H1 (cell line): ENCODE measurements at regions not wholly inside any gene's neighbourhood (a gene's known extent, or its start where the extent isn't known, plus 50 kb on each side); places are given as distances from the start of the nearest gene placed in this dataset.

Experiments used
- CTCF ChIA-PET: fragments of 300-600 bp; sonication (Branson Sonifier 250); formaldehyde crosslinking; loops from one replicate; lab custom pipeline; 2021; ENCODE audit not compliant: partially characterized antibody; lab: Charles Lee
- POLR2A ChIA-PET: fragments of 300-600 bp; sonication (Branson Sonifier 250); formaldehyde crosslinking; loops from one replicate; lab custom pipeline; 2021; ENCODE audit warnings: inconsistent platforms; ENCODE audit not compliant: partially characterized antibody; lab: Charles Lee
- DNase-seq, 2 experiments: peaks; one replicate each; pipeline versions ENCODE4 v3.0.0 to v3.0.0-alpha.2; 2010 to 2022; ENCODE audit warnings: low spot score in 2 of 2, low read depth in 1 of 2, mixed read lengths in 1 of 2
- FAIRE-seq: peaks from 2 replicates; lab custom pipeline; 2011; peaks lifted over from hg19 to GRCh38; lab: Jason Lieb, UNC
- H2AFZ ChIP-seq: 2 replicates; pipeline ENCODE4 v1.8.1; 2012; ENCODE audit warnings: low read length, inconsistent platforms
- H2AK5ac ChIP-seq: 2 replicates; pipeline ENCODE4 v1.6.1; 2013; ENCODE audit warnings: low read depth, low read length
- H2BK120ac ChIP-seq: replicated peaks from 2 replicates; pipeline ENCODE3; 2013; ENCODE audit warnings: low read depth, low read length, inconsistent platforms
- H2BK12ac ChIP-seq: 2 replicates; pipeline ENCODE4 v1.6.1; 2013; ENCODE audit warnings: low read depth, low read length
- H2BK15ac ChIP-seq: 2 replicates; pipeline ENCODE4 v1.6.1; 2013; ENCODE audit warnings: low read length
- H2BK20ac ChIP-seq: 2 replicates; pipeline ENCODE4 v1.6.1; 2013; ENCODE audit warnings: low read length
- H2BK5ac ChIP-seq: 2 replicates; pipeline ENCODE4 v1.6.1; 2013; ENCODE audit warnings: low read depth, low read length
- H3K14ac ChIP-seq: 2 replicates; pipeline ENCODE4 v1.6.1; 2013; ENCODE audit warnings: inconsistent platforms; ENCODE audit not compliant: insufficient read length
- H3K18ac ChIP-seq: 2 replicates; pipeline ENCODE4 v1.6.1; 2013; ENCODE audit warnings: low read length; ENCODE audit errors: extremely low read depth
- H3K23ac ChIP-seq: 2 replicates; pipeline ENCODE4 v1.6.1; 2013; ENCODE audit warnings: inconsistent platforms; ENCODE audit not compliant: insufficient read length
- H3K23me2 ChIP-seq: 2 replicates; pipeline ENCODE4 v1.6.1; 2013; ENCODE audit warnings: low read depth, low read length
- H3K27ac ChIP-seq: 2 replicates; pipeline ENCODE4 v1.6.1; 2011; ENCODE audit warnings: low read depth, low read length, inconsistent platforms
- H3K27me3 ChIP-seq, 4 experiments: replicated peaks in 1 of 4; 1 replicate in 1 of 4; 2 replicates in 3 of 4; pipeline versions ENCODE4 v1.6.1 to v1.8.1; 2011 to 2013; ENCODE audit warnings: low read length in 3 of 4, mild to moderate bottlenecking in 3 of 4, inconsistent platforms in 2 of 4, mixed read lengths in 2 of 4, moderate library complexity in 1 of 4; ENCODE audit not compliant: control insufficient read depth in 3 of 4, insufficient read depth in 3 of 4; ENCODE audit errors: extremely low read depth in 1 of 4
- H3K36me3 ChIP-seq, 4 experiments: 2 replicates each; pipeline versions ENCODE4 v1.6.1 to v1.8.1; 2011 to 2013; ENCODE audit warnings: mild to moderate bottlenecking in 4 of 4, low read length in 3 of 4, moderate library complexity in 2 of 4, control low read depth in 1 of 4, inconsistent platforms in 1 of 4; ENCODE audit not compliant: insufficient read depth in 4 of 4, control insufficient read depth in 2 of 4
- H3K4ac ChIP-seq: replicated peaks from 2 replicates; pipeline ENCODE3; 2013; ENCODE audit warnings: low read length, low read depth, mixed read lengths, inconsistent platforms; ENCODE audit not compliant: insufficient read length
- H3K4me1 ChIP-seq, 4 experiments: replicated peaks in 1 of 4; 1 replicate in 1 of 4; 2 replicates in 3 of 4; pipeline versions ENCODE4 v1.6.1 to v1.8.1; 2011 to 2013; ENCODE audit warnings: low read length in 3 of 4, inconsistent platforms in 2 of 4, mixed read lengths in 1 of 4; ENCODE audit not compliant: insufficient read depth in 4 of 4, control insufficient read depth in 3 of 4
- H3K4me2 ChIP-seq, 2 experiments: 2 replicates each; pipeline versions ENCODE4 v1.6.1 to v1.8.1; 2011 to 2013; ENCODE audit warnings: low read depth in 2 of 2, low read length in 2 of 2, control low read depth in 1 of 2, inconsistent platforms in 1 of 2, mild to moderate bottlenecking in 1 of 2; ENCODE audit not compliant: insufficient read depth in 1 of 2
- H3K4me3 ChIP-seq, 4 experiments: fragments of 200-600, 300-600 bp in 1 of 4; sonication (generic), shearing (Covaris generic), sonication (Bioruptor Twin) in 1 of 4; 2 replicates each; pipeline versions ENCODE4 v1.5.1 to v1.8.1; 2011 to 2016; ENCODE audit warnings: low read length in 4 of 4, low read depth in 3 of 4, control low read depth in 2 of 4, inconsistent platforms in 2 of 4, mild to moderate bottlenecking in 2 of 4, mixed read lengths in 1 of 4, moderate library complexity in 1 of 4; ENCODE audit not compliant: insufficient read depth in 2 of 4; ENCODE audit errors: extremely low read depth in 1 of 4
- H3K56ac ChIP-seq: replicated peaks from 2 replicates; pipeline ENCODE3; 2013; ENCODE audit warnings: low read depth, mild to moderate bottlenecking, mixed read lengths, low read length, inconsistent platforms; ENCODE audit not compliant: insufficient read length
- H3K79me1 ChIP-seq: 2 replicates; pipeline ENCODE4 v1.6.1; 2013; ENCODE audit warnings: low read depth, low read length, control low read depth
- H3K79me2 ChIP-seq, 2 experiments: 2 replicates each; pipeline versions ENCODE4 v1.6.1 to v1.8.1; 2012 to 2013; ENCODE audit warnings: low read length in 2 of 2, mild to moderate bottlenecking in 2 of 2, inconsistent platforms in 1 of 2; ENCODE audit not compliant: insufficient read depth in 2 of 2, control insufficient read depth in 1 of 2
- H3K9ac ChIP-seq, 4 experiments: replicated peaks in 1 of 4; 1 replicate in 1 of 4; 2 replicates in 3 of 4; pipeline versions ENCODE4 v1.6.1 to v1.8.1; 2011 to 2013; ENCODE audit warnings: low read depth in 3 of 4, low read length in 3 of 4, control low read depth in 2 of 4, mild to moderate bottlenecking in 2 of 4, moderate library complexity in 2 of 4, inconsistent platforms in 1 of 4; ENCODE audit errors: extremely low read depth in 1 of 4
- H3K9me3 ChIP-seq, 2 experiments: 2 replicates each; pipeline versions ENCODE4 v1.6.1 to v1.8.1; 2012 to 2013; ENCODE audit warnings: mild to moderate bottlenecking in 2 of 2, moderate library complexity in 2 of 2, control low read depth in 1 of 2, inconsistent platforms in 1 of 2, low read depth in 1 of 2, low read length in 1 of 2, mixed read lengths in 1 of 2; ENCODE audit not compliant: insufficient read depth in 2 of 2
- H4K20me1 ChIP-seq, 2 experiments: replicated peaks in 1 of 2; 2 replicates each; pipeline versions ENCODE3 to v1.8.1; 2011 to 2013; ENCODE audit warnings: inconsistent platforms in 2 of 2, low read length in 2 of 2, mild to moderate bottlenecking in 1 of 2; ENCODE audit not compliant: insufficient read depth in 2 of 2, control insufficient read depth in 1 of 2
- H4K5ac ChIP-seq: 2 replicates; pipeline ENCODE4 v1.6.1; 2013; ENCODE audit warnings: low read length, low read depth, mixed read lengths, inconsistent platforms; ENCODE audit not compliant: insufficient read length
- H4K8ac ChIP-seq: 2 replicates; pipeline ENCODE4 v1.8.0; 2013; ENCODE audit warnings: mild to moderate bottlenecking, moderate library complexity, low read length, inconsistent platforms; ENCODE audit not compliant: insufficient read depth; ENCODE audit errors: extremely low read depth
- H4K91ac ChIP-seq: replicated peaks from 2 replicates; pipeline ENCODE3; 2013; ENCODE audit warnings: low read length, mixed read lengths, inconsistent platforms; ENCODE audit not compliant: insufficient read length
- FOSL1 ChIP-seq: IDR thresholded peaks from 2 replicates; pipeline ENCODE4 v1.6.1; 2011; ENCODE audit warnings: mild to moderate bottlenecking, low read depth, low read length, moderate library complexity; ENCODE audit not compliant: insufficient read depth
- POLR2A ChIP-seq, 2 experiments: IDR thresholded peaks; 1 replicate in 1 of 2; 2 replicates in 1 of 2; pipeline ENCODE4 v1.6.1; 2011; ENCODE audit warnings: low read depth in 2 of 2, low read length in 2 of 2, mild to moderate bottlenecking in 2 of 2; ENCODE audit errors: control extremely low read depth in 1 of 2
- SIN3A ChIP-seq, 2 experiments: IDR thresholded peaks in 1 of 2; conservative IDR thresholded peaks in 1 of 2; 2 replicates each; pipeline ENCODE4 v1.6.1; 2011 to 2012; ENCODE audit warnings: low read length in 2 of 2, improper control_type of control experiment in 1 of 2, low read depth in 1 of 2, mild to moderate bottlenecking in 1 of 2
- WGBS, 2 experiments: shearing (Covaris generic) in 1 of 2; methylation state at CpG; one replicate each; pipeline versions ENCODE4 v1.1.6 to v1.1.7; 2013 to 2015; ENCODE audit warnings: low lambda C conversion rate in 2 of 2, mixed read lengths in 2 of 2, inconsistent platforms in 1 of 2, low coverage in 1 of 2, missing lambda C conversion rate in 1 of 2; ENCODE audit not compliant: insufficient replicate concordance in 2 of 2, insufficient coverage in 1 of 2, insufficient read length in 1 of 2; ENCODE audit errors: extremely low coverage in 1 of 2, missing lambda C conversion rate in 1 of 2; 5-methylcytosine and 5-hydroxymethylcytosine counted together

DNA sequence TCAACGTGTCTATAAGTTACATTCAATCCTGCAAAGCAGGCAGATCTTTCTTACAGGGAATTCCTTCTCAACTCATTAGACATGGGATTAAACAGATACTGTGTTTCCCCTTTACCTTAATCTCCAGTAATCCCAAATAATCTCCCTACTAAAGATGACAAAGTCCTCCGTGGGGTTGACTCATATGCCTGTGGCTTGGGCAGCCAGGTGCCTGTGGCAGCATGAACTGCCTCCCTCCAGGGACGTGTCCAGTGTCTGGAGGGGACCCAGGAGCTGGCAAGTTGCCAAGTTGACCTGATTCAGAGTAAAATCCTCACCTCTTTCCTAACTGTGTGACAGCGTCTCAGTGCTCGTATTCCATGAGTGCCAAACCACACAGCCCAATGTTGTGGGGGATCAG is 94.6 kb upstream of the PTCH1 start:
- Histone ChIP-seq H2BK20ac (no peak overlapping the region), H2AK5ac (no peak overlapping the region), H3K4me3 (no peak overlapping the region), H2BK120ac (no peak overlapping the region), H3K4ac (no peak overlapping the region), H4K20me1 (no peaks in the 10 kb centered on the region), H4K5ac (no peak overlapping the region), H3K79me1 (no peaks in the 10 kb centered on the region; the same call in 1 of the 2 replicates), H2BK12ac (no peak overlapping the region), H2BK15ac (no peak overlapping the region), H3K36me3 (no peaks in the 10 kb centered on the region), H3K23me2 (0 out of 2 replicates have a peak, but pooled peaks cover 1% of the 10 kb centered on the region), H3K79me2 (no peaks in the 10 kb centered on the region), H3K9ac (no peak overlapping the region), H2AFZ (no peak overlapping the region; the same call in 1 of the 2 replicates), H3K56ac (no peak overlapping the region), H4K8ac (no peak overlapping the region), H3K4me1 (no peaks in the 10 kb centered on the region), H3K14ac (no peak overlapping the region), H3K4me2 (no peak overlapping the region), H3K9me3 (no peaks in the 10 kb centered on the region), H4K91ac (no peak overlapping the region), H3K23ac (no peak overlapping the region), H2BK5ac (0 out of 2 replicates have a peak overlapping the region, but pooled peaks have one; percentile 39), H3K27ac (no peak overlapping the region), H3K18ac (no peak overlapping the region), H3K27me3 (no peaks in the 10 kb centered on the region)
- CTCF ChIA-PET: interaction anchor here (0.6 to 1.2 kb wide), 3 partner anchors 26 to 533 kb away, joined by 3 to 4 read pairs (median 3); no protein-coding TSS in a partner anchor
- no peak for TF ChIP-seq SIN3A (conservative IDR thresholded peaks at IDR 0.05 in 1 of 2, IDR thresholded peaks at IDR 0.05 in 1 of 2; ENCODE audit: low read depth in 1 of 2, low read length in 2 of 2)
- TF ChIP-seq POLR2A (IDR thresholded peaks at IDR 0.05; ENCODE audit: control extremely low read depth in 1 of 2, low read depth in 2 of 2, low read length in 2 of 2): no peak
- no peak for TF ChIP-seq FOSL1
- FAIRE-seq (no peak), DNase-seq (no peak)
- 89% methylated on average over 5 of the region's 5 CpGs; no CpG with 5 or more reads in 1 of the 2 experiments for WGBS, 2 experiments
- POLR2A ChIA-PET: no interaction called here
